Thymus (tissue), 11 donors: ENCODE measurements at regions not wholly inside any gene's neighbourhood (a gene's known extent, or its start where the extent isn't known, plus 50 kb on each side); places are given as distances from the start of the nearest gene placed in this dataset.
A peak's percentile ranks its signal among the peaks of the same experiment; 100 is the strongest.

Experiments
- DNase-seq, 9 donors: peaks; one replicate each; pipeline ENCODE4 v3.0.0-alpha.2; 2013; ENCODE audit warnings: low spot score in 9 of 9, low read depth in 6 of 9, missing footprints in 1 of 9
- H3K27ac ChIP-seq, 2 donors: one replicate each; pipeline ENCODE4 v1.5.1; 2013; ENCODE audit warnings: control low read depth in 1 of 2, low read depth in 1 of 2, low read length in 1 of 2, mild to moderate bottlenecking in 1 of 2, moderate library complexity in 1 of 2
- H3K27me3 ChIP-seq, 2 donors: one replicate each; pipeline ENCODE4 v1.5.1; 2013; ENCODE audit warnings: low read length in 1 of 2; ENCODE audit not compliant: control insufficient read depth in 2 of 2, insufficient read depth in 1 of 2
- H3K36me3 ChIP-seq, 2 donors: one replicate each; pipeline ENCODE4 v1.5.1; 2013; ENCODE audit warnings: low read length in 1 of 2, mild to moderate bottlenecking in 1 of 2, moderate library complexity in 1 of 2; ENCODE audit not compliant: control insufficient read depth in 2 of 2, insufficient read depth in 2 of 2
- H3K4me1 ChIP-seq, 2 donors: one replicate each; pipeline ENCODE4 v1.5.1; 2013; ENCODE audit warnings: low read length in 2 of 2; ENCODE audit not compliant: control insufficient read depth in 2 of 2, insufficient read depth in 2 of 2
- H3K4me3 ChIP-seq, 2 donors: one replicate each; pipeline ENCODE4 v1.5.1; 2013; ENCODE audit warnings: low read length in 2 of 2, control low read depth in 1 of 2, mild to moderate bottlenecking in 1 of 2
- H3K9me3 ChIP-seq, 2 donors: one replicate each; pipeline ENCODE4 v1.5.1; 2013; ENCODE audit warnings: low read length in 1 of 2, mild to moderate bottlenecking in 1 of 2; ENCODE audit not compliant: control insufficient read depth in 2 of 2, insufficient read depth in 1 of 2
- whole genome bisulfite sequencing: extraction: QIAGEN DNeasy Blood & Tissue Kit; methylation state at CpG from one replicate; pipeline ENCODE4 v1.1.7; 2013; 5-methylcytosine and 5-hydroxymethylcytosine counted together
- donor health status: healthy.

DNA sequence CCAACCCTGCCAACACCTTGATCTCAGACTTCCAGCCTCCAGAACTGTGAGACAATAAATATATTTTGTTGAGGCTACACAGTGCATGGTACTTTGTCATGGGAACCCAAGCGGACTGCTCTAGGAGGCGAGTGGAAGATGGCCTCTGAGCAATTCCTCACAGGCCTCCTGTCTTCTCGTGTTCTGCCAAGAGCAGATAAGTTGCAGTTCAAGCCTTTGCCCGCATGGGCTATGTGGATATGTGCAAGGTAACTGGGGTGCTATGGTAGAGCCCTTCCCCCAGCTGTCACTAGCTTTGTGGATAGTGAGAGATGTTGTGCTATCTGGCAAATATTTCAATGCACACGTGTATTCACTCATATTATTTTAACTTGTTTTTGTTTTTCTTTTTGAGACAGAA, 156.0 kb upstream of the BCOR start:
- Histone ChIP-seq H3K27ac (no peak overlapping the region), H3K9me3 (no peaks in the 10 kb centered on the region), H3K36me3 (no peaks in the 10 kb centered on the region), H3K4me3 (no peak overlapping the region), H3K27me3 (no peaks in the 10 kb centered on the region), H3K4me1 (no peaks in the 10 kb centered on the region)
- no peak for DNase-seq
- 98% methylated on average over 5 of the region's 5 CpGs for WGBS

DNA sequence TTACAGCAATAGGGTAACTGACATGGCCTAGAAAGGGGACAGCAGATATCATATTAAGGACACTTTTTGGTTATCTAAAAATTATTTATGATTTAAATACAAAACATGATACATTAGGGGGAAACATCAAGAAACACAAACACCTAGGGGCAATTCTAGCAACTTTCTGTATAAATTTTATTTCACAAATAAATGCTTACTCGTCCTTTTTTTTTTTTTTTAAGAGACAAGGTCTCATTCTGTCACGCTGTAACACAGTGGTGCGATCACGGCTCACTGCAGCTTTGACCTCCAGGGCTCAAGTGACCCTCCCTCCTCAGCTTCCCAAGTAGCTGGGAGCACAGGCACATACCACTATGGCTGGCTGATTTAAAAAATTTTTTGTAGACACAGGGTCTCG, 151.8 kb upstream of the BCOR start:
- Histone ChIP-seq H3K4me1 (peaks cover 6 to 14% of the 10 kb centered on the region in 2 donors), H3K27ac (no peak overlapping the region), H3K9me3 (no peaks in the 10 kb centered on the region), H3K4me3 (no peak overlapping the region), H3K36me3 (no peaks in the 10 kb centered on the region), H3K27me3 (no peaks in the 10 kb centered on the region)
- 96% methylated on average over 5 of the region's 5 CpGs for WGBS
- DNase-seq, result no peak

DNA sequence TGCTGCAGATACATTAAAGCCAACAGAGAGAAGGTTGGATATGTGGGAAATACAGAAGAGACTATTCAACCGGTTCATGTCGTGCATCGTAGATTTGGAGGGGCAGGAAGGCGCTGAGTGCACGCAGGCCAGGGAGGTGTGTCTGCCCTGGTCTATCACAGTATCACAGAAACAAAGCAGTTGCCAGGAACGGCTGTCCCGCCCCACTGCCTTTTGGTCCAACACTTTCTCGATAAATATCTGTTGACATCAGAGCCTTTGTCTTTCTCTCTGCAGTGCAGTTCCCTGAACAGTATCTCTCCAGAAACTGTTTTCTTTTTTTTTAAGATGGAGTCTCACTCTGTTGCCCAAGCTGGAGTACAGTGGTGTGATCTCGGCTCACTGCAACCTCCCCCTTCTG, 151.1 kb upstream of the BCOR start:
- Histone ChIP-seq H3K4me3 (no peak overlapping the region), H3K27me3 (no peaks in the 10 kb centered on the region), H3K36me3 (no peaks in the 10 kb centered on the region), H3K9me3 (no peaks in the 10 kb centered on the region), H3K4me1 (peaks cover 6 to 14% of the 10 kb centered on the region in 2 donors), H3K27ac (no peak overlapping the region)
- no peak for DNase-seq
- WGBS, result 86% methylated on average over 9 of the region's 9 CpGs

DNA sequence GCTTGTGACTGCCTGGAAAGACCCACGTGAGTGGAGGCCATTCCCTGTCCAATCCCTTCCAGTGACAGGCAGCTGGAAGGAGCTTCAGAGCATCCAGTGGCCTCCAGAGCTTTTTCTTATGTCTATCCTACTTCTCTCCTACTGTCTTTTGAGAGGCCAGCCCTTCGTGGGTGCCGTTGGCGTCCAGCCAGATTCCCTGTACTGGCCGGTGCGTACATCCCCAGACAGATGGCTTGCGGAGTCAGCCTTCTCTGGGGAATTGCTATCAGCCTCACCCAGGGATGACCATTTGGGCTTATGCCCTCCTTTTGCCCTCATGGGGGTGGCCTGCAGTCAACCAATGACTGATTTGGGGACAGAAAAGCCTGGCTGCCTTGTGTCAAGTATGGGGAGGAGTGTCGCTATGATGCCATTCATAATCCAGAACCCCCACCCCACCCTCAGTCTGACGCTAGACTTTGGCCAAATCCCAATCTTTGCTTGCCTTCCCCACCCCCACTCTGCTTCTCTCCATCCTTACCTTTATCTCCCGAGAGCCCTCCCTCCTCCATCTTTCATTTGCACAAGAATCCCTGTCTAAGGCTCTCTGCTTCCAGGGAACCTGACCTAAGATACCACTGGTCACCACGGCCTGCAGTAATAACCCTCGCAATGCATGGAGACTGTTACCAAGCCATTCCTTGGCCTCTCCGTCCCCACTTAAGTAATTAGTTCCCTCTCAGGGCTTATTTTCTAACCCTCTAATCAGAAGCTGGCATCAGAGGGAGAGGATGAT, 150.3 kb upstream of the BCOR start:
- no peaks in the 10 kb centered on the region for H3K9me3 ChIP-seq
- no peak overlapping the region for H3K4me3 ChIP-seq
- DNase-seq, result no peak
- peaks cover 6 to 14% of the 10 kb centered on the region in 2 donors for H3K4me1 ChIP-seq
- no peak overlapping the region for H3K27ac ChIP-seq
- WGBS, result 96% methylated on average over 13 of the region's 13 CpGs
- H3K27me3 ChIP-seq, result no peaks in the 10 kb centered on the region
- H3K36me3 ChIP-seq, result no peaks in the 10 kb centered on the region

DNA sequence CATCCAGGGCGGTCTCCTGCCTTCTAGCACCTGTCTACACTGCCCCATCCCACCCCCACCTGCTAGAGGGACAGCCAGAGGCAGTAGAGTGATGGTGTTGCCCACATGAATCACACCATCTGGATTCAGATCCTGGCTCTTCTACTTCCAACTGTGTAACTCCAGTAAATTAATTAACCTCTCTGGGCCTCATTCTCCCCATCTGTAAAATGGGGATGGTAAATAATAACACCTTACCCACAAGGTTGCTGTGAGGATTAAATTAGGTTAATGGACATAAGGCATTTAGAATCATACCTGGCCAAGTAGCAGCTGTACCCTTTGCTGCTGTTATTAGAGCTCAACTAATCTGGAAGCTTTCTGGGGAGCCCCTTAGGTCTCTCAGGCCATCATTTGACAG, 149.6 kb upstream of the BCOR start:
- no peaks in the 10 kb centered on the region for H3K36me3 ChIP-seq
- no peak overlapping the region for H3K4me3 ChIP-seq
- peaks cover 6 to 14% of the 10 kb centered on the region in 2 donors for H3K4me1 ChIP-seq
- no peaks in the 10 kb centered on the region for H3K27me3 ChIP-seq
- no peak for DNase-seq
- WGBS, result 100% methylated on average over 1 of the region's 1 CpG
- no peaks in the 10 kb centered on the region for H3K9me3 ChIP-seq
- no peak overlapping the region for H3K27ac ChIP-seq

DNA sequence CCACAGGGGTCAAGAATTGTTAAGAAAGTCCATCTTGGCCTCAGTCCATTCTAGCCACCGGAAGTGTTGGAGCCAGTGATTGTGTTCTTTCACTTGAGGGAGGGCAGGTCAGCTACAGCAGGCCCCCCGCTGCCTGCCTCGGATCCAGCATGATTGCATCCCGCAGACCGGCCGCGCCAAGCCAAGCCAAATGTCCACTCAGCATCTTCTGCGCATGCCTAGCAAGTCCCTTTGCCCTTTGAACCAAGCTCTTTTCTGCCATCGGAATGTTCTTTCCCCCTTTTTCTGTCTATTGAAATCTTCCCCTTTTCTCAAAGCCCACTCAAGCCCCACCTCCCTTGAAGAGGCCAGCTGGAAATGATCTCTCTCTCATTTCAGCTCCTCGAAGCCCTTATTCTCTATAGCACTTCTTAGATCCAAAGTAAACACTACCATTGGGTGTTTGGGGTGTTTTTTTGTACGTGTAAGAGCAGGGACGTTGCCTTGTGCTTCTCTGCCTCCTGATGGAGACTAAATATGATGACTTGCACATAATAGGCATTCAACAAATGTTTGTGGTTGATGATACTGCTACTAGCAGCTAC, 147.8 kb upstream of the BCOR start:
- H3K4me1 ChIP-seq, result peaks cover 6 to 14% of the 10 kb centered on the region in 2 donors
- H3K9me3 ChIP-seq, result no peaks in the 10 kb centered on the region
- H3K27me3 ChIP-seq, result no peaks in the 10 kb centered on the region
- H3K4me3 ChIP-seq, result no peak overlapping the region
- H3K27ac ChIP-seq, result no peak overlapping the region
- peak in 1 of 9 donors; percentile 33 for DNase-seq
- H3K36me3 ChIP-seq, result no peaks in the 10 kb centered on the region
- WGBS, result 62% methylated on average over 12 of the region's 12 CpGs

DNA sequence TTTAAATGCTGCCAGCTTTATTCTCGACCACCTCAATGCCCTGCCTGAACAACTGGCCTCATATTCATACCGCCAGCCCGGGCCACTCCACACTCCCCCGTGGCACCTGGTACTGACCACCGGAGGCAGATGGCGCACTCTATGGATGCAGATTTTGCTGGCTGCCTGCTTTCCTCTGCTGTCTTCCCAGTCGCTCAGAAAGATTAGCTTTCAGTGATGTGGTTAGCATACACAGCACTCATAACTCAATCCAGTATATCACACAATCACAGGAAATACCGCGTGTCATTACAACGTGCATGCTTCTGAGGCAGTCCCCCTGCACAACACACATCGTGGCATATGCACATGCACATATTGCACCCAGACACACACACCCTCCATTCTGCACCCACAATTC, 147.2 kb upstream of the BCOR start:
- peak in 5 of 9 donors; percentile 29 to 74 (median 47) for DNase-seq
- no peaks in the 10 kb centered on the region for H3K36me3 ChIP-seq
- H3K9me3 ChIP-seq, result no peaks in the 10 kb centered on the region
- H3K27me3 ChIP-seq, result no peaks in the 10 kb centered on the region
- H3K4me3 ChIP-seq, result no peak overlapping the region
- no peak overlapping the region for H3K27ac ChIP-seq
- H3K4me1 ChIP-seq, result peaks cover 6 to 14% of the 10 kb centered on the region in 2 donors
- 2% methylated on average over 11 of the region's 11 CpGs for WGBS

DNA sequence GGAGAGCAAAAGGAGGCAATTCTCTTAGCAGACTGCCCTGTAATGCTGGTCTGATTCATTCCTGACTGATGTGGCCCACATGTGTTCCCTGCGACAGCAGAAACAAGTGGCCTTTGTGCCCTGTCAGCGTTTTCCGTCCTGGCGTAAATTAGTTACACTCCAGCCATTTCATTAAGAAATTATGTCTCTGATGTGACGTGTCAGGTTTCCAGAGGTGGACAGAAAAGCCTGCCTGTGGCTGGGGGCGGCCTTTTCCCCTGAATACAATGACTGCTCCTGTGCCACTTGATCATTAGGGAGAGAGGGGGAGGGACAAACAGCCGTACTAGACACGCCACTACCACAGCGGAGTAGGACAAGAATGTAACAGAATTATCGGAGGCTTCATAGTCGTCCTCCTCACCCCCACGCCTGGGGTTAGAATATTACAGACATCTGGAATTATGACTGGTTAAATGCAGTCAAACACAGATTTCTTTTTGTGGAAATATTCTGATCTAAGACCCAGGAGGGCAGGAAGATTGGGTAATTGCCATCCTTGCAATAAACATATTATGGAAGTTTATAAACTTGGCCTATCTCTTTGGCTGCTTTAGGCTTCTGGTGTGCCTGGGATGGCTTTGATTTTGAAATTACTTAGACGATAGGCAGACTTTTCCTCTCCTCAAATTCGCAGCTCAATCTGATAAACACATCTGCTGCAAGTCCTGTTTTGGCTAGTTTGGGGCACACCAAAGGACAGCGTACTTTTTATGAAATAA, 146.2 kb upstream of the BCOR start:
- H3K9me3 ChIP-seq, result no peaks in the 10 kb centered on the region
- H3K27ac ChIP-seq, result no peak overlapping the region
- WGBS, result 95% methylated on average over 15 of the region's 15 CpGs

DNA sequence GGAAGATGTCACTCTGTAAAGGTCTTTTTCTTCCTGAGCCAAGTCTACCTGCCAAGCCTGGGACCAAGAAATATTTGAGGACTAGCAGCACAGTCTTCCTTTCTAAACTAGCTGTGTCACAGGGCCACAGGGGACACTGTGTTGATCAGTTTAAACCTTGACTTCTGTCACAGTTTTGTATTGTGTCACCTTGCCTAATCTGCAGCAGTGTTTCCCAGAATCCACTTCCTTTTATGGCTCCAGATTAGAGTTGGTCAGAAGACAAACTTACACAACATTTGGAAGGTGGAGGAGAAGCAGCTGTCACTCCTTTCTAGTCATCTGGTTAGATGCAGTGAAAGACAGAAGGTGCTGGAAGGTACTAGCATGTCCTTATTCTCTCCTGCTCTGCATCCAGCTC, 143.1 kb upstream of the BCOR start:
- peaks cover 6 to 14% of the 10 kb centered on the region in 2 donors for H3K4me1 ChIP-seq
- H3K9me3 ChIP-seq, result no peaks in the 10 kb centered on the region
- H3K4me3 ChIP-seq, result no peak overlapping the region
- no peak overlapping the region for H3K27ac ChIP-seq
- no peaks in the 10 kb centered on the region for H3K27me3 ChIP-seq
- DNase-seq, result no peak
- no peaks in the 10 kb centered on the region for H3K36me3 ChIP-seq

More for the DNA sequence above, 146.2 kb upstream of the BCOR start:
- no peak overlapping the region for H3K4me3 ChIP-seq
- DNase-seq, result no peak
- H3K4me1 ChIP-seq, result peaks cover 6 to 14% of the 10 kb centered on the region in 2 donors
- no peaks in the 10 kb centered on the region for H3K27me3 ChIP-seq
- no peaks in the 10 kb centered on the region for H3K36me3 ChIP-seq
